ENCODE measurements at regions not wholly inside any gene's neighbourhood (a gene's known extent, or its start where the extent isn't known, plus 50 kb on each side); places are given as distances from the start of the nearest gene placed in this dataset.

- no peak for TF ChIP-seq POLR2A (IDR thresholded peaks at IDR 0.05; ENCODE audit: low read length)
- TF ChIP-seq GATA1 (IDR thresholded peaks at IDR 0.05; ENCODE audit: low read depth, low read length): no peak
Measured at GRCh38 chr9:14989811-14990210, 79.6 kb upstream of the FREM1 start.
